ENCODE measurements at regions not wholly inside any gene's neighbourhood (a gene's known extent, or its start where the extent isn't known, plus 50 kb on each side); places are given as distances from the start of the nearest gene placed in this dataset.

GRCh38 chr2:133953524-133953923 lies 300.3 kb upstream of the MGAT5 start:
- no peak for DNase-seq

GRCh38 chr2:133954636-133955035 lies 299.2 kb upstream of the MGAT5 start:
- DNase-seq, result no peak

GRCh38 chr2:133955169-133955568 lies 298.7 kb upstream of the MGAT5 start:
- no peak for DNase-seq

- DNase-seq, result no peak
Observed at GRCh38 chr2:133956434-133956935, 297.4 kb upstream of the MGAT5 start.

GRCh38 chr2:133957724-133958480 lies 296.0 kb upstream of the MGAT5 start:
- no peak for DNase-seq

GRCh38 chr2:133959066-133959465 lies 294.8 kb upstream of the MGAT5 start:
- no peak for DNase-seq

- DNase-seq, result no peak
Observed at GRCh38 chr2:133966720-133967304, 287.1 kb upstream of the MGAT5 start.

GRCh38 chr2:133967326-133967725 lies 286.5 kb upstream of the MGAT5 start:
- no peak for DNase-seq

- DNase-seq, result no peak
Observed at GRCh38 chr2:133968446-133968845, 285.4 kb upstream of the MGAT5 start.

GRCh38 chr2:133970641-133971040 lies 283.2 kb upstream of the MGAT5 start:
- DNase-seq, result no peak

GRCh38 chr2:133972297-133972696 lies 281.6 kb upstream of the MGAT5 start:
- no peak for DNase-seq

- DNase-seq, result no peak
Observed at GRCh38 chr2:133972786-133973185, 281.1 kb upstream of the MGAT5 start.

GRCh38 chr2:133974353-133974752 lies 279.5 kb upstream of the MGAT5 start:
- DNase-seq, result no peak

GRCh38 chr2:133975135-133975534 lies 278.7 kb upstream of the MGAT5 start:
- DNase-seq, result no peak

GRCh38 chr2:133975676-133976428 lies 278.0 kb upstream of the MGAT5 start:
- DNase-seq, result no peak

GRCh38 chr2:133976659-133977058 lies 277.2 kb upstream of the MGAT5 start:
- DNase-seq, result no peak

GRCh38 chr2:133977405-133977804 lies 276.5 kb upstream of the MGAT5 start:
- no peak for DNase-seq

- no peak for DNase-seq
Observed at GRCh38 chr2:133982256-133982655, 271.6 kb upstream of the MGAT5 start.

- DNase-seq, result no peak
Observed at GRCh38 chr2:133985563-133985962, 268.3 kb upstream of the MGAT5 start.

- no peak for DNase-seq
Observed at GRCh38 chr2:133986081-133986837, 267.6 kb upstream of the MGAT5 start.

- DNase-seq, result no peak
Observed at GRCh38 chr2:133986881-133987795, 266.7 kb upstream of the MGAT5 start.

GRCh38 chr2:133988316-133988891 lies 265.5 kb upstream of the MGAT5 start:
- DNase-seq, result no peak

All from activated CD4-positive, alpha-beta T cell treated with anti-CD3 and anti-CD28 coated beads, Interleukin-2, amount 50 U/mL, for 4 hours (primary cell).